BJ (cell line): ENCODE measurements at regions not wholly inside any gene's neighbourhood (a gene's known extent, or its start where the extent isn't known, plus 50 kb on each side); places are given as distances from the start of the nearest gene placed in this dataset.

Source experiments
- CTCF ChIA-PET: fragments of 350-600 bp; formaldehyde crosslinking; extraction: SDS; loops from one replicate; lab custom pipeline; 2021; ENCODE audit warnings: antibody characterized with exemption, inconsistent platforms; lab: Yijun Ruan, JAX
- POLR2A ChIA-PET: fragments of 300-600 bp; sonication (Branson Sonifier 250); formaldehyde crosslinking; extraction: SDS; loops from one replicate; lab custom pipeline; 2021; ENCODE audit warnings: antibody characterized with exemption; lab: Charles Lee
- DNase-seq: peaks from one replicate; pipeline ENCODE4 v3.0.0-alpha.2; 2011; ENCODE audit warnings: low read depth
- H3K27me3 ChIP-seq: 2 replicates; pipeline ENCODE4 v1.6.0; 2011; ENCODE audit warnings: low read length; ENCODE audit not compliant: control insufficient read depth, insufficient read depth
- H3K36me3 ChIP-seq: 2 replicates; pipeline ENCODE4 v1.5.1; 2011; ENCODE audit warnings: low read length; ENCODE audit not compliant: control insufficient read depth, insufficient read depth
- H3K4me3 ChIP-seq: 2 replicates; pipeline ENCODE4 v1.5.1; 2011; ENCODE audit warnings: low read depth, mild to moderate bottlenecking, control low read depth, low read length
- CTCF ChIP-seq: IDR thresholded peaks from 2 replicates; pipeline ENCODE4 v1.5.1; 2011; ENCODE audit warnings: low read depth, mild to moderate bottlenecking, control low read depth, inconsistent platforms, low read length, moderate library complexity; ENCODE audit not compliant: insufficient read depth

- CTCF ChIA-PET: interaction anchor here (1.2 kb wide), 1 partner anchor 13 kb away, joined by 3 read pairs; no protein-coding TSS in a partner anchor
- H3K27me3 ChIP-seq: no peaks in the 10 kb centered on the region
Observed at GRCh38 chr17:14559264-14560119, 258.6 kb downstream of the HS3ST3B1 start.

GRCh38 chr17:14557480-14557879 is 256.6 kb downstream of the HS3ST3B1 start:
- ChIA-PET CTCF (no interaction called here), POLR2A (no interaction called here)
- TF ChIP-seq CTCF: no peak
- DNase-seq: no peak
- Histone ChIP-seq H3K4me3 (no peak overlapping the region), H3K36me3 (no peaks in the 10 kb centered on the region), H3K27me3 (no peaks in the 10 kb centered on the region)

More at GRCh38 chr17:14559264-14560119, 258.6 kb downstream of the HS3ST3B1 start:
- no peak for TF ChIP-seq CTCF
- POLR2A ChIA-PET: no interaction called here
- no peak for DNase-seq
- no peaks in the 10 kb centered on the region for H3K36me3 ChIP-seq
- no peak overlapping the region for H3K4me3 ChIP-seq

GRCh38 chr17:14553847-14554246 is 253.0 kb downstream of the HS3ST3B1 start:
- ChIA-PET CTCF (no interaction called here), POLR2A (no interaction called here)
- no peaks in the 10 kb centered on the region for H3K27me3 ChIP-seq
- no peak overlapping the region for H3K4me3 ChIP-seq
- no peak for DNase-seq
- H3K36me3 ChIP-seq: no peaks in the 10 kb centered on the region
- TF ChIP-seq CTCF: no peak

GRCh38 chr17:14552306-14552705 is 251.4 kb downstream of the HS3ST3B1 start:
- Histone ChIP-seq H3K4me3 (no peak overlapping the region), H3K36me3 (no peaks in the 10 kb centered on the region), H3K27me3 (no peaks in the 10 kb centered on the region)
- ChIA-PET CTCF (interaction anchor here (1.6 kb wide), 1 partner anchor 10 kb away, joined by 6 read pairs; no protein-coding TSS in a partner anchor), POLR2A (no interaction called here)
- DNase-seq: no peak
- no peak for TF ChIP-seq CTCF

- H3K36me3 ChIP-seq: no peaks in the 10 kb centered on the region
- no peak for TF ChIP-seq CTCF
- H3K27me3 ChIP-seq: no peaks in the 10 kb centered on the region
- DNase-seq: no peak
- CTCF ChIA-PET: interaction anchor here (0.8 to 1.0 kb wide), 2 partner anchors 11 kb away, joined by 3 read pairs; no protein-coding TSS in a partner anchor
- no peak overlapping the region for H3K4me3 ChIP-seq
- POLR2A ChIA-PET: no interaction called here
Observed at GRCh38 chr17:14547556-14547955, 246.7 kb downstream of the HS3ST3B1 start.
